ENCODE measurements at regions not wholly inside any gene's neighbourhood (a gene's known extent, or its start where the extent isn't known, plus 50 kb on each side); places are given as distances from the start of the nearest gene placed in this dataset.

GRCh38 chr9:81116340-81117137, 572.8 kb downstream of the TLE1 start:
- peak; percentile 20 for DNase-seq (ENCODE audit: low spot score)

- no peak for DNase-seq (ENCODE audit: low spot score)
These were observed 575.8 kb downstream of the TLE1 start for GRCh38 chr9:81113453-81114124.

- no peak for DNase-seq (ENCODE audit: low spot score)
These were observed 576.5 kb downstream of the TLE1 start for GRCh38 chr9:81112627-81113452.

- no peak for DNase-seq (ENCODE audit: low spot score)
These were observed 580.5 kb downstream of the TLE1 start for GRCh38 chr9:81108821-81109220.

- DNase-seq (ENCODE audit: low spot score), result no peak
These were observed 581.0 kb downstream of the TLE1 start for GRCh38 chr9:81108391-81108790.

GRCh38 chr9:81103597-81104471, 585.5 kb downstream of the TLE1 start:
- DNase-seq (ENCODE audit: low spot score), result no peak

GRCh38 chr9:81097131-81097847, 592.1 kb downstream of the TLE1 start:
- no peak for DNase-seq (ENCODE audit: low spot score)

- DNase-seq (ENCODE audit: low spot score), result no peak
These were observed 592.7 kb downstream of the TLE1 start for GRCh38 chr9:81096625-81097024.

- no peak for DNase-seq (ENCODE audit: low spot score)
These were observed 597.3 kb downstream of the TLE1 start for GRCh38 chr9:81092057-81092456.

GRCh38 chr9:81088341-81088740, 601.0 kb downstream of the TLE1 start:
- DNase-seq (ENCODE audit: low spot score), result no peak

GRCh38 chr9:81086416-81086815, 602.9 kb downstream of the TLE1 start:
- DNase-seq (ENCODE audit: low spot score), result no peak

- DNase-seq (ENCODE audit: low spot score), result no peak
These were observed 605.4 kb downstream of the TLE1 start for GRCh38 chr9:81083854-81084512.

- DNase-seq (ENCODE audit: low spot score), result peak; percentile 20
These were observed 606.3 kb downstream of the TLE1 start for GRCh38 chr9:81083067-81083466.

GRCh38 chr9:81082221-81082620, 607.1 kb downstream of the TLE1 start:
- no peak for DNase-seq (ENCODE audit: low spot score)

GRCh38 chr9:81080900-81081299, 608.4 kb downstream of the TLE1 start:
- DNase-seq (ENCODE audit: low spot score), result no peak

GRCh38 chr9:81080185-81080584, 609.2 kb downstream of the TLE1 start:
- DNase-seq (ENCODE audit: low spot score), result no peak

GRCh38 chr9:81079055-81079454, 610.3 kb downstream of the TLE1 start:
- no peak for DNase-seq (ENCODE audit: low spot score)

- DNase-seq (ENCODE audit: low spot score), result no peak
These were observed 610.8 kb downstream of the TLE1 start for GRCh38 chr9:81078555-81078954.

GRCh38 chr9:81077572-81077971, 611.8 kb downstream of the TLE1 start:
- DNase-seq (ENCODE audit: low spot score), result no peak

- no peak for DNase-seq (ENCODE audit: low spot score)
These were observed 613.2 kb downstream of the TLE1 start for GRCh38 chr9:81076131-81076530.

GRCh38 chr9:81074221-81074620, 615.1 kb downstream of the TLE1 start:
- no peak for DNase-seq (ENCODE audit: low spot score)

All from iPS-NIHi11 (cell line).